Upper lobe of left lung (tissue), 6 donors: ENCODE measurements at regions not wholly inside any gene's neighbourhood (a gene's known extent, or its start where the extent isn't known, plus 50 kb on each side); places are given as distances from the start of the nearest gene placed in this dataset.

Source experiments
- ATAC-seq, 2 donors: fragments of 200-7000 bp; cut with Tn5 transposase; one replicate each; pipeline ENCODE4 v1.9.1; 2022; ENCODE audit warnings: mild to moderate bottlenecking in 2 of 2, moderate library complexity in 2 of 2; ENCODE audit not compliant: low FRiP score in 2 of 2
- DNase-seq, 2 donors: peaks; one replicate each; pipeline ENCODE4 v3.0.0-alpha.2; 2019 to 2020
- H3K27ac ChIP-seq, 4 donors: fragments of 200-600 bp; sonication (generic); one replicate each; pipeline ENCODE4 v1.5.1; 2016 to 2019
- H3K27me3 ChIP-seq, 4 donors: fragments of 200-600 bp; sonication (generic); one replicate each; pipeline ENCODE4 v1.5.1; 2017 to 2019
- H3K36me3 ChIP-seq, 4 donors: fragments of 200-600 bp; sonication (generic); one replicate each; pipeline ENCODE4 v1.5.1; 2016 to 2019
- H3K4me1 ChIP-seq, 4 donors: fragments of 200-600 bp; sonication (generic); one replicate each; pipeline ENCODE4 v1.5.1; 2018 to 2019
- H3K4me3 ChIP-seq, 4 donors: fragments of 200-600 bp; sonication (generic); one replicate each; pipeline ENCODE4 v1.5.1; 2017 to 2019; ENCODE audit warnings: mild to moderate bottlenecking in 2 of 4, moderate library complexity in 1 of 4
- H3K9me3 ChIP-seq, 4 donors: fragments of 200-600 bp; sonication (generic); one replicate each; pipeline ENCODE4 v1.5.1; 2018 to 2019
- EP300 ChIP-seq, 4 donors: sonication (generic); formaldehyde crosslinking; IDR thresholded peaks; one replicate each; pipeline ENCODE4 v1.5.1; 2017; ENCODE audit warnings: antibody characterized with exemption in 4 of 4, control low read depth in 2 of 4
- POLR2A ChIP-seq, 4 donors: fragments of 450-650 bp; IDR thresholded peaks; one replicate each; pipeline ENCODE4 v1.5.1; 2016 to 2017; ENCODE audit warnings: antibody characterized with exemption in 4 of 4, mild to moderate bottlenecking in 2 of 4
- POLR2AphosphoS5 ChIP-seq, 2 donors: sonication (generic); formaldehyde crosslinking; IDR thresholded peaks; one replicate each; pipeline ENCODE4 v1.5.1; 2017; ENCODE audit warnings: antibody characterized with exemption in 2 of 2
- WGBS, 2 donors: methylation state at CpG; one replicate each; pipeline ENCODE4 v1.1.5; 2017 to 2018; 5-methylcytosine and 5-hydroxymethylcytosine counted together
- TF ChIP-seq, protein P1 (sequence below), 6 experiments: fragments of 450-650 bp in 4 of 6; fragments of 200-600 bp in 2 of 6; sonication (generic) in 2 of 6; IDR thresholded peaks; one replicate each; pipeline ENCODE4 v1.5.1; 2016 to 2019; ENCODE audit warnings: antibody characterized with exemption in 6 of 6
- donor health status: DM: no; HTN: no; CAD: no; lungs with moderate emphysema.
- donor health status: DM: no; HTN: yes; CAD: no; lungs with severe emphysema.

GRCh38 chr1:101102426-101103156 is 77.0 kb upstream of the DPH5 start:
- WGBS, 2 donors = 73 to 75% methylated on average over 2 of the region's 2 CpGs
- no peaks in the 10 kb centered on the region for H3K27me3 ChIP-seq
- peaks cover 0 to 5% (median 1%) of the 10 kb centered on the region in 4 donors for H3K4me1 ChIP-seq
- no peak overlapping the region for H3K27ac ChIP-seq
- no peak for DNase-seq
- no peak for ATAC-seq
- H3K4me3 ChIP-seq = no peak overlapping the region
- TF ChIP-seq EP300 (IDR thresholded peaks at IDR 0.05) (no peak), POLR2AphosphoS5 (IDR thresholded peaks at IDR 0.05) (no peak), POLR2A (IDR thresholded peaks at IDR 0.05) (no peak)
- TF ChIP-seq, protein P1, sequence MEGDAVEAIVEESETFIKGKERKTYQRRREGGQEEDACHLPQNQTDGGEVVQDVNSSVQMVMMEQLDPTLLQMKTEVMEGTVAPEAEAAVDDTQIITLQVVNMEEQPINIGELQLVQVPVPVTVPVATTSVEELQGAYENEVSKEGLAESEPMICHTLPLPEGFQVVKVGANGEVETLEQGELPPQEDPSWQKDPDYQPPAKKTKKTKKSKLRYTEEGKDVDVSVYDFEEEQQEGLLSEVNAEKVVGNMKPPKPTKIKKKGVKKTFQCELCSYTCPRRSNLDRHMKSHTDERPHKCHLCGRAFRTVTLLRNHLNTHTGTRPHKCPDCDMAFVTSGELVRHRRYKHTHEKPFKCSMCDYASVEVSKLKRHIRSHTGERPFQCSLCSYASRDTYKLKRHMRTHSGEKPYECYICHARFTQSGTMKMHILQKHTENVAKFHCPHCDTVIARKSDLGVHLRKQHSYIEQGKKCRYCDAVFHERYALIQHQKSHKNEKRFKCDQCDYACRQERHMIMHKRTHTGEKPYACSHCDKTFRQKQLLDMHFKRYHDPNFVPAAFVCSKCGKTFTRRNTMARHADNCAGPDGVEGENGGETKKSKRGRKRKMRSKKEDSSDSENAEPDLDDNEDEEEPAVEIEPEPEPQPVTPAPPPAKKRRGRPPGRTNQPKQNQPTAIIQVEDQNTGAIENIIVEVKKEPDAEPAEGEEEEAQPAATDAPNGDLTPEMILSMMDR (IDR thresholded peaks at IDR 0.05) = no peak
- H3K9me3 ChIP-seq = no peaks in the 10 kb centered on the region
- H3K36me3 ChIP-seq = no peaks in the 10 kb centered on the region

- H3K36me3 ChIP-seq = no peaks in the 10 kb centered on the region
- 66 to 75% methylated on average over 2 of the region's 2 CpGs for WGBS, 2 donors
- H3K9me3 ChIP-seq = no peaks in the 10 kb centered on the region
- ATAC-seq = no peak
- no peak for DNase-seq
- TF ChIP-seq EP300 (IDR thresholded peaks at IDR 0.05) (no peak), POLR2A (IDR thresholded peaks at IDR 0.05) (no peak), POLR2AphosphoS5 (IDR thresholded peaks at IDR 0.05) (no peak)
- TF ChIP-seq, protein P1 (IDR thresholded peaks at IDR 0.05) = no peak
- no peak overlapping the region for H3K4me3 ChIP-seq
- peaks cover 0 to 2% (median 0%) of the 10 kb centered on the region in 4 donors for H3K4me1 ChIP-seq
- no peak overlapping the region for H3K27ac ChIP-seq
- no peaks in the 10 kb centered on the region for H3K27me3 ChIP-seq
Observed at GRCh38 chr1:101101360-101101759, 75.8 kb upstream of the DPH5 start.

DNA sequence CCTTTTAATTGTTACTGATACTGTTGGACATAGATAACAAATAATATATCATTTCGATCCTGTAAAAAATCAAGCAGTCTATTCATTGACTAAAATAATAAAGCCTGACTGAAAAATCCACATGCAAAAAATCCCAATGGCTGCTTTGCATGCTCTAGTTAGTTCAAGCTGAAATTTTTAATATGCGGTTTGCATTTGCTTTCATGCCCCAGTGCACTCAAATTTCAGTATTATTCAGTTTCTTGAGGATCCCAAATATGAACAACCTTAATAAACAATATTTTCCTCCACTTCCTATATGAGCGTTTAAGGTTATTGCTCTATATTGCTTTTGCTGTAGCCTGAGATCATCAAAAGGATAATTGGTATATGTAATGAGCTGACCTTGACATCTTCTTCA is 75.1 kb upstream of the DPH5 start:
- Histone ChIP-seq H3K27ac (no peak overlapping the region), H3K36me3 (no peaks in the 10 kb centered on the region), H3K9me3 (no peaks in the 10 kb centered on the region), H3K4me3 (no peak overlapping the region), H3K27me3 (no peaks in the 10 kb centered on the region), H3K4me1 (peaks cover 0 to 2% (median 0%) of the 10 kb centered on the region in 4 donors)
- ATAC-seq = no peak
- 75 to 79% methylated on average over 3 of the region's 3 CpGs for WGBS, 2 donors
- DNase-seq = no peak
- TF ChIP-seq POLR2AphosphoS5 (IDR thresholded peaks at IDR 0.05) = no peak
- TF ChIP-seq, protein P1 (IDR thresholded peaks at IDR 0.05) = no peak
- TF ChIP-seq POLR2A (IDR thresholded peaks at IDR 0.05) = no peak
- no peak for TF ChIP-seq EP300 (IDR thresholded peaks at IDR 0.05)

DNA sequence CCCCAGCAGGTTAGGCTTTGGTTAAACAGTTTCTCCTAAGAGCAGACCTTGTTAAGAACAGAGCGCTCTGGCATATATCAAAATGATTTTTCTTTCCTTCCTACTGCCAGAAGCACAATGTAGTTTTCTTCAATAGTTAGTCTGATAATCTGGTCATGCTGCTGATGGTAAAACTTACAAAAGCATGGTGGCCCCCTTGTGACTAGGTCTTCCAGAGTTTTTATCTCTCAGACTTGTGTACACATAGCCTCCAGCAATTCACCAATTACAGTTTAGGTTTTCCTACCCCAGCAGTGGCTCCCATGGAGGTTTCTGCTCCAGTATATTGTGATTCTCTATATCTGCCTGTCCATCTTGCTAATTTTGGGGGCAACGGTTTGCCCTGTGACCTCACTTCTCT is 73.3 kb upstream of the DPH5 start:
- H3K36me3 ChIP-seq = no peaks in the 10 kb centered on the region
- H3K9me3 ChIP-seq = no peaks in the 10 kb centered on the region
- H3K4me1 ChIP-seq = peaks cover 0 to 2% (median 0%) of the 10 kb centered on the region in 4 donors
- DNase-seq = no peak
- no peak for TF ChIP-seq EP300 (IDR thresholded peaks at IDR 0.05)
- TF ChIP-seq, protein P1 (IDR thresholded peaks at IDR 0.05) = no peak
- TF ChIP-seq POLR2AphosphoS5 (IDR thresholded peaks at IDR 0.05) = no peak
- no peak for TF ChIP-seq POLR2A (IDR thresholded peaks at IDR 0.05)
- H3K27ac ChIP-seq = no peak overlapping the region
- H3K4me3 ChIP-seq = no peak overlapping the region
- no peak for ATAC-seq
- H3K27me3 ChIP-seq = no peaks in the 10 kb centered on the region
- 90 to 96% methylated on average over 2 of the region's 2 CpGs for whole genome bisulfite sequencing, 2 donors

DNA sequence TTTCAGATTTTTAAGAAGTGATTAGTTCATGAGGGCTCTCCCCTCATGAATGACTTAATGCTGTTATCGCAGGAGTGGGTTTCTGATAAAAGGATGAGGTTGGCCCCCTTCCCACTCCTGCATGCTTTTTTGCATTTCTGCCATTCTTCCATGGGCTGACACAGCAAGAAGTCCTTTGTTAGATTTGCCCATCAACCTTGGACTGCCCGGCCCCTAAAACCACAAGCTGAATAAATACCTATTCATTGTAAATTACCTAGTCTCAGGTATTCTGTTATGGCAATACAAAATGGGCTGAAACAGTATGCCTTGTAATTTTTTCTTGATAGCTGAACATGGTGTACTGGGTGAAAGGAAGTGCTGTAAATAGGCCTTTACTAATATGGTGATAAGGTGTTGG is 72.7 kb upstream of the DPH5 start:
- DNase-seq = no peak
- H3K9me3 ChIP-seq = no peaks in the 10 kb centered on the region
- no peaks in the 10 kb centered on the region for H3K36me3 ChIP-seq
- H3K27me3 ChIP-seq = no peaks in the 10 kb centered on the region
- peaks cover 0 to 2% (median 0%) of the 10 kb centered on the region in 4 donors for H3K4me1 ChIP-seq
- no peak overlapping the region for H3K4me3 ChIP-seq
- ATAC-seq = no peak
- 97 to 100% methylated on average over 2 of the region's 2 CpGs for WGBS, 2 donors
- TF ChIP-seq POLR2AphosphoS5 (IDR thresholded peaks at IDR 0.05) (no peak), EP300 (IDR thresholded peaks at IDR 0.05) (no peak), POLR2A (IDR thresholded peaks at IDR 0.05) (no peak)
- TF ChIP-seq, protein P1 (IDR thresholded peaks at IDR 0.05) = no peak
- H3K27ac ChIP-seq = no peak overlapping the region
